ENCODE measurements at regions not wholly inside any gene's neighbourhood (a gene's known extent, or its start where the extent isn't known, plus 50 kb on each side); places are given as distances from the start of the nearest gene placed in this dataset.

GRCh38 chr1:18015719-18016118 lies 91.9 kb upstream of the IGSF21 start:
- DNase-seq (ENCODE audit: low read depth), result no peak

GRCh38 chr1:18018366-18018765 lies 89.2 kb upstream of the IGSF21 start:
- no peak for DNase-seq (ENCODE audit: low read depth)

GRCh38 chr1:18020021-18020817 lies 87.4 kb upstream of the IGSF21 start:
- no peak for DNase-seq (ENCODE audit: low read depth)

- DNase-seq (ENCODE audit: low read depth), result no peak
These were observed 86.4 kb upstream of the IGSF21 start for GRCh38 chr1:18021242-18021641.

GRCh38 chr1:18032172-18032859 lies 75.3 kb upstream of the IGSF21 start:
- no peak for DNase-seq (ENCODE audit: low read depth)

- no peak for DNase-seq (ENCODE audit: low read depth)
These were observed 72.5 kb upstream of the IGSF21 start for GRCh38 chr1:18035145-18035544.

GRCh38 chr1:18037651-18038050 lies 69.9 kb upstream of the IGSF21 start:
- DNase-seq (ENCODE audit: low read depth), result no peak

- DNase-seq (ENCODE audit: low read depth), result no peak
These were observed 69.5 kb upstream of the IGSF21 start for GRCh38 chr1:18038051-18038450.

GRCh38 chr1:18039102-18039501 lies 68.5 kb upstream of the IGSF21 start:
- DNase-seq (ENCODE audit: low read depth), result no peak

GRCh38 chr1:18041102-18041501 lies 66.5 kb upstream of the IGSF21 start:
- DNase-seq (ENCODE audit: low read depth), result no peak

- DNase-seq (ENCODE audit: low read depth), result no peak
These were observed 65.8 kb upstream of the IGSF21 start for GRCh38 chr1:18041685-18042355.

- DNase-seq (ENCODE audit: low read depth), result no peak
These were observed 63.7 kb upstream of the IGSF21 start for GRCh38 chr1:18043871-18044270.

GRCh38 chr1:18045203-18045602 lies 62.4 kb upstream of the IGSF21 start:
- DNase-seq (ENCODE audit: low read depth), result no peak

- no peak for DNase-seq (ENCODE audit: low read depth)
These were observed 62.0 kb upstream of the IGSF21 start for GRCh38 chr1:18045621-18046020.

GRCh38 chr1:18047122-18047521 lies 60.5 kb upstream of the IGSF21 start:
- DNase-seq (ENCODE audit: low read depth), result no peak

- no peak for DNase-seq (ENCODE audit: low read depth)
These were observed 58.4 kb upstream of the IGSF21 start for GRCh38 chr1:18049228-18049627.

GRCh38 chr1:18052671-18053070 lies 54.9 kb upstream of the IGSF21 start:
- DNase-seq (ENCODE audit: low read depth), result no peak

- no peak for DNase-seq (ENCODE audit: low read depth)
These were observed 52.4 kb upstream of the IGSF21 start for GRCh38 chr1:18055156-18055555.

- DNase-seq (ENCODE audit: low read depth), result no peak
These were observed 51.1 kb upstream of the IGSF21 start for GRCh38 chr1:18056545-18056944.

GRCh38 chr1:18057623-18058022 lies 50.0 kb upstream of the IGSF21 start:
- DNase-seq (ENCODE audit: low read depth), result no peak
